ENCODE measurements at regions not wholly inside any gene's neighbourhood (a gene's known extent, or its start where the extent isn't known, plus 50 kb on each side); places are given as distances from the start of the nearest gene placed in this dataset.

DNA sequence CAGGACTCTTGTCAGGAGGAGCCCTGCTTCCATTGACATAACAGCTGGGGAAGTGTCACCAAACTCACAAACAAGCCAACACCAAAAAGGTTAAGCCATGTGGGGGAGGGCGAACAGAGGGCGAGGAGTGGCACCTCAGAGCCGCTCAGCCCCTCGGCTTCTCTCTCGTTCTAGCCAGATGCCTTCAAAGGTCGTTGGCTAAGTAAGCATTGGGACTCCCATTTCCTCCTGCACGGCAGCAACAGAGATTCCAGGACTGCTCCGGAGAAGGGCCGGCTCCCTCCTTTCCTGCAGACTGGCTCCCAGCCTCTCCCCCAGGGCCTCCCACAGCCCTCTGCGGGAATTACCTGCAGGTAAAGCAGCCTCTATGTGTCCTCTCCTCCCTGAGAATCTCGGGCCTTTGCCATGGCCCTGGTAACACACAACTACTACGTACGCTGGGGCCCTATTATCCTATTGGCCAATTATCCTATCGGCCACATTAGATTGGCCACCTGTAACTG is 52.1 kb upstream of the RNU6ATAC start:
- in situ Hi-C loops (cut with MboI), result no loop called here
- H3K4me1 ChIP-seq (ENCODE audit: control insufficient read depth, insufficient read depth, low read length), result no peaks in the 10 kb centered on the region
- WGBS (ENCODE audit: insufficient coverage, insufficient replicate concordance, low lambda C conversion rate, missing lambda C conversion rate), result 47% methylated on average over 13 of the region's 14 CpGs
- intact Hi-C loops (cut with micrococcal nuclease; ENCODE audit: unreplicated experiment), result loop anchor here (2.0 kb wide), 1 partner anchor 46 kb away; no protein-coding TSS in a partner anchor
- H3K4me2 ChIP-seq (ENCODE audit: control insufficient read depth, insufficient read depth), result no peak overlapping the region
- peaks cover 1% of the 10 kb centered on the region; the same call in 1 of the 3 replicates for H3K9me3 ChIP-seq (replicated peaks; ENCODE audit: control insufficient read depth, insufficient read depth, low read length)
- no peak overlapping the region for H3K4me3 ChIP-seq
- CTCF ChIA-PET, result no interaction called here
- SMC1A ChIA-PET (ENCODE audit: uncharacterized antibody, unreplicated experiment), result no interaction called here
- TF ChIP-seq HCFC1 (IDR thresholded peaks at IDR 0.05; ENCODE audit: low read length) (no peak), PML (IDR thresholded peaks at IDR 0.05; ENCODE audit: low read length) (no peak), ZNF384 (IDR thresholded peaks at IDR 0.05; ENCODE audit: borderline replicate concordance, low read depth, low read length) (no peak), ATF3 (IDR thresholded peaks at IDR 0.05; ENCODE audit: borderline replicate concordance, extremely low read depth, low read depth, low read length) (no peak), CHD2 (IDR thresholded peaks at IDR 0.05; ENCODE audit: borderline replicate concordance, low read depth, low read length) (no peak), ATF2 (IDR thresholded peaks at IDR 0.05; ENCODE audit: low read length) (no peak), SREBF1 (IDR thresholded peaks at IDR 0.05; ENCODE audit: low read length) (no peak), PBX3 (IDR thresholded peaks at IDR 0.05; ENCODE audit: insufficient replicate concordance, low read depth, low read length) (no peak), IKZF2 (IDR thresholded peaks at IDR 0.05) (no peak), ZNF622 (IDR thresholded peaks at IDR 0.05) (no peak), BMI1 (IDR thresholded peaks at IDR 0.05; ENCODE audit: borderline replicate concordance) (no peak), TBL1XR1 (IDR thresholded peaks at IDR 0.05; ENCODE audit: low read depth, low read length) (no peak), MEF2B (IDR thresholded peaks at IDR 0.05; ENCODE audit: partially characterized antibody, poor library complexity, severe bottlenecking) (no peak), SRF (IDR thresholded peaks at IDR 0.05; ENCODE audit: low read depth in 2 of 2, low read length in 2 of 2) (no peak), RELA (IDR thresholded peaks at IDR 0.05; ENCODE audit: borderline replicate concordance, partially characterized antibody) (no peak)
- TF ChIP-seq, protein P1, sequence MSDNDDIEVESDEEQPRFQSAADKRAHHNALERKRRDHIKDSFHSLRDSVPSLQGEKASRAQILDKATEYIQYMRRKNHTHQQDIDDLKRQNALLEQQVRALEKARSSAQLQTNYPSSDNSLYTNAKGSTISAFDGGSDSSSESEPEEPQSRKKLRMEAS (IDR thresholded peaks at IDR 0.05; ENCODE audit: low read depth, low read length), result no peak
- no peaks in the 10 kb centered on the region; a peak in 1 of 4 replicates for H3K27me3 ChIP-seq (replicated peaks in 1 of 2; ENCODE audit: control insufficient read depth in 2 of 2, insufficient read depth in 2 of 2, low read length in 1 of 2)
- no peaks in the 10 kb centered on the region for H3K36me3 ChIP-seq (ENCODE audit: control insufficient read depth in 2 of 2, insufficient read depth in 2 of 2, low read length in 1 of 2)
- no peak overlapping the region for H2AFZ ChIP-seq (ENCODE audit: control insufficient read depth, low read depth, low read length)
- H3K27ac ChIP-seq (ENCODE audit: control insufficient read depth, insufficient read depth), result no peak overlapping the region
- POLR2A ChIA-PET, result no interaction called here
- RAD21 ChIA-PET (ENCODE audit: unreplicated experiment), result no interaction called here
- no peaks in the 10 kb centered on the region for H3K79me2 ChIP-seq (ENCODE audit: control insufficient read depth, insufficient read depth, low read length)
- no peak overlapping the region for H3K9ac ChIP-seq (ENCODE audit: control insufficient read depth, insufficient read depth, low read length)
- no peak for DNase-seq (ENCODE audit: low read depth, low spot score)
- no peak for ATAC-seq
- FAIRE-seq, result no peak
- no peaks in the 10 kb centered on the region for H4K20me1 ChIP-seq (ENCODE audit: control insufficient read depth, insufficient read depth)
- BruUV-seq (replicated peaks), result no TSS peak

All from GM12878 (cell line).